ENCODE measurements at regions not wholly inside any gene's neighbourhood (a gene's known extent, or its start where the extent isn't known, plus 50 kb on each side); places are given as distances from the start of the nearest gene placed in this dataset.

DNA sequence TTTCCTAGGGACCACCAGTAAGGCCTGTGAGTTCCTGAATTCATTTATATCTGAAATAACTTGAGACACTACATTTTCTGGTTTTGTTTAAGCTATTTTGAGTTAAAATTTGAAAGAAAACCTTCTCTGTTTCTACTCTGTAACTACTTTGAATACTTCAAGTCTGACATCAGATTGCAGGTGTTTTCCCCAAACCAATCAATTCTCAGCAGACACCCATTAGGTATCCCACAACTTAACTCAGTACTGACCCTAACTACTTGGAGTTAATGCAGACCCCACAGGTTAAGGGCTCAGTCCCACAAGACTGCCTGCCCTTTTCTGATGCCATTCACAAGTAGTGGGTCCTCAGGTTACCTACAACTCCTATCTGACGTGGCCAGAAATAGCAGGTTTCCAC lies 1100.0 kb upstream of the SLIT2 start:
- TF ChIP-seq, protein P1, sequence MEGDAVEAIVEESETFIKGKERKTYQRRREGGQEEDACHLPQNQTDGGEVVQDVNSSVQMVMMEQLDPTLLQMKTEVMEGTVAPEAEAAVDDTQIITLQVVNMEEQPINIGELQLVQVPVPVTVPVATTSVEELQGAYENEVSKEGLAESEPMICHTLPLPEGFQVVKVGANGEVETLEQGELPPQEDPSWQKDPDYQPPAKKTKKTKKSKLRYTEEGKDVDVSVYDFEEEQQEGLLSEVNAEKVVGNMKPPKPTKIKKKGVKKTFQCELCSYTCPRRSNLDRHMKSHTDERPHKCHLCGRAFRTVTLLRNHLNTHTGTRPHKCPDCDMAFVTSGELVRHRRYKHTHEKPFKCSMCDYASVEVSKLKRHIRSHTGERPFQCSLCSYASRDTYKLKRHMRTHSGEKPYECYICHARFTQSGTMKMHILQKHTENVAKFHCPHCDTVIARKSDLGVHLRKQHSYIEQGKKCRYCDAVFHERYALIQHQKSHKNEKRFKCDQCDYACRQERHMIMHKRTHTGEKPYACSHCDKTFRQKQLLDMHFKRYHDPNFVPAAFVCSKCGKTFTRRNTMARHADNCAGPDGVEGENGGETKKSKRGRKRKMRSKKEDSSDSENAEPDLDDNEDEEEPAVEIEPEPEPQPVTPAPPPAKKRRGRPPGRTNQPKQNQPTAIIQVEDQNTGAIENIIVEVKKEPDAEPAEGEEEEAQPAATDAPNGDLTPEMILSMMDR (IDR thresholded peaks at IDR 0.05), result no peak
- TF ChIP-seq POLR2A (IDR thresholded peaks at IDR 0.05), result no peak
- TF ChIP-seq POLR2AphosphoS5 (IDR thresholded peaks at IDR 0.05), result no peak
